GM23338 (cell line): ENCODE measurements at regions not wholly inside any gene's neighbourhood (a gene's known extent, or its start where the extent isn't known, plus 50 kb on each side); places are given as distances from the start of the nearest gene placed in this dataset.
"Not testable (repeated sequence)": the region's sequence is repeated elsewhere in the genome, so short reads cannot be mapped to it uniquely, and the experiment has no call there.

Experiments
- ATAC-seq: fragments of 200-7000 bp; cut with Tn5 transposase; 3 replicates; pipeline ENCODE4 v1.9.1; 2020
- DNase-seq: peaks from one replicate; pipeline ENCODE4 v3.0.0-alpha.2; 2015; ENCODE audit warnings: low spot score
- H2AFZ ChIP-seq: fragments of 200-600 bp; sonication (generic); 2 replicates; pipeline ENCODE4 v1.8.0; 2016; ENCODE audit warnings: antibody characterized with exemption, mild to moderate bottlenecking, moderate library complexity
- H3F3A ChIP-seq: fragments of 200-600 bp; sonication (generic); replicated peaks from 2 replicates; pipeline ENCODE4 v1.8.0; 2017; ENCODE audit warnings: antibody characterized with exemption, mixed run types, low read depth
- H3K27ac ChIP-seq: fragments of 200-600 bp; sonication (generic); 2 replicates; pipeline ENCODE4 v1.6.1; 2016; ENCODE audit warnings: low read depth
- H3K27me3 ChIP-seq: fragments of 200-600 bp; sonication (generic); 2 replicates; pipeline ENCODE4 v1.8.0; 2016; ENCODE audit warnings: mild to moderate bottlenecking, mixed run types, moderate library complexity; ENCODE audit not compliant: insufficient read depth
- H3K36me3 ChIP-seq: fragments of 200-600 bp; sonication (generic); 2 replicates; pipeline ENCODE4 v1.8.0; 2016; ENCODE audit warnings: mild to moderate bottlenecking; ENCODE audit not compliant: insufficient read depth
- H3K4me1 ChIP-seq: fragments of 200-600 bp; sonication (generic); 2 replicates; pipeline ENCODE4 v1.8.0; 2016; ENCODE audit warnings: mild to moderate bottlenecking, moderate library complexity; ENCODE audit not compliant: insufficient read depth
- H3K4me2 ChIP-seq: fragments of 200-600 bp; sonication (generic); 2 replicates; pipeline ENCODE4 v1.7.1; 2017; ENCODE audit warnings: mixed run types
- H3K4me3 ChIP-seq: fragments of 200-600 bp; sonication (generic); 2 replicates; pipeline ENCODE4 v1.6.1; 2016; ENCODE audit warnings: mixed run types
- H3K79me2 ChIP-seq: fragments of 200-600 bp; sonication (generic); replicated peaks from 2 replicates; pipeline ENCODE4 v1.8.0; 2017; ENCODE audit warnings: mild to moderate bottlenecking; ENCODE audit not compliant: insufficient read depth
- H3K9me2 ChIP-seq: fragments of 200-600 bp; sonication (generic); 2 replicates; pipeline ENCODE4 v1.8.0; 2017; ENCODE audit not compliant: insufficient read depth
- H4K20me1 ChIP-seq: fragments of 200-600 bp; sonication (generic); replicated peaks from 2 replicates; pipeline ENCODE4 v1.8.0; 2017; ENCODE audit warnings: mild to moderate bottlenecking; ENCODE audit not compliant: insufficient read depth
- H3K27ac Mint-ChIP-seq: 2 replicates; pipeline ENCODE4 v1.8.0; 2020; ENCODE audit warnings: inconsistent platforms, mild to moderate bottlenecking, moderate library complexity, mixed read lengths
- H3K27me3 Mint-ChIP-seq: 3 replicates; pipeline ENCODE4 v1.8.0; 2022; ENCODE audit warnings: low read depth, mild to moderate bottlenecking, moderate library complexity, mixed read lengths, inconsistent platforms; ENCODE audit not compliant: insufficient read depth, poor library complexity
- H3K36me3 Mint-ChIP-seq: 3 replicates; pipeline ENCODE4 v1.8.0; 2021; ENCODE audit warnings: low read depth, mild to moderate bottlenecking, inconsistent platforms, moderate library complexity, mixed read lengths
- H3K4me1 Mint-ChIP-seq: 3 replicates; pipeline ENCODE4 v1.8.0; 2020; ENCODE audit warnings: mild to moderate bottlenecking, inconsistent platforms, mixed read lengths
- H3K4me3 Mint-ChIP-seq: 3 replicates; pipeline ENCODE4 v1.8.0; 2021; ENCODE audit warnings: moderate library complexity, mild to moderate bottlenecking, inconsistent platforms, mixed read lengths
- H3K9me3 Mint-ChIP-seq: 3 replicates; pipeline ENCODE4 v1.8.0; 2020; ENCODE audit warnings: moderate library complexity, mild to moderate bottlenecking, inconsistent platforms, mixed read lengths
- CREB1 ChIP-seq: fragments of 250-450 bp; sonication (Bioruptor Pico); IDR thresholded peaks from 2 replicates; pipeline ENCODE4 v1.5.0; 2020; ENCODE audit warnings: low read depth, mild to moderate bottlenecking, moderate library complexity
- EZH2 ChIP-seq: fragments of 200-600 bp; sonication (generic); IDR thresholded peaks from one replicate; pipeline ENCODE4 v1.8.0; 2017; ENCODE audit warnings: antibody characterized with exemption, mild to moderate bottlenecking, low read depth; ENCODE audit not compliant: unreplicated experiment
- POLR2AphosphoS5 ChIP-seq: IDR thresholded peaks from 2 replicates; pipeline ENCODE4 v1.6.1; 2016; ENCODE audit warnings: antibody characterized with exemption, low read depth
- STAT1 ChIP-seq: IDR thresholded peaks from one replicate; pipeline ENCODE4 v1.6.1; 2016; ENCODE audit warnings: antibody characterized with exemption; ENCODE audit not compliant: unreplicated experiment
- ZNF331 ChIP-seq: fragments of 250-450 bp; sonication (Bioruptor Pico); IDR thresholded peaks from 2 replicates; pipeline ENCODE4 v1.5.0; 2020; ENCODE audit warnings: low read depth, mild to moderate bottlenecking, moderate library complexity
- ZNF462 ChIP-seq: fragments of 250-450 bp; sonication (Bioruptor Pico); IDR thresholded peaks from 2 replicates; pipeline ENCODE4 v1.5.0; 2020; ENCODE audit warnings: mild to moderate bottlenecking, moderate library complexity

GRCh38 chr14:26678732-26679420, 81.0 kb upstream of the NOVA1 start:
- H3K4me3 ChIP-seq, H4K20me1 ChIP-seq, DNase-seq, ATAC-seq, H3K36me3 ChIP-seq, H3K27ac ChIP-seq, H3K4me1 Mint-ChIP-seq, H3K4me3 Mint-ChIP-seq, H3K27me3 Mint-ChIP-seq, H3K79me2 ChIP-seq, H3K9me2 ChIP-seq, H3K27me3 ChIP-seq, H2AFZ ChIP-seq, H3K4me2 ChIP-seq, H3K4me1 ChIP-seq, H3K27ac Mint-ChIP-seq, H3F3A ChIP-seq: not testable (repeated sequence)
- Mint-ChIP-seq H3K36me3 (peaks cover 25% of the 10 kb centered on the region), H3K9me3 (peaks cover 29% of the 10 kb centered on the region)

- no peaks in the 10 kb centered on the region for H3K27me3 ChIP-seq
- peaks cover 7% of the 10 kb centered on the region; the same call in 2 of the 3 replicates for H3K36me3 Mint-ChIP-seq
- H3K27me3 Mint-ChIP-seq, result no peaks in the 10 kb centered on the region
- H3K4me3 Mint-ChIP-seq, result no peak overlapping the region
- H4K20me1 ChIP-seq, result no peaks in the 10 kb centered on the region
- no peaks in the 10 kb centered on the region for H3K36me3 ChIP-seq
- DNase-seq (no peak), ATAC-seq (no peak)
- H3K4me2 ChIP-seq, result no peak overlapping the region
- no peak overlapping the region for H3K4me3 ChIP-seq
- no peak overlapping the region for H2AFZ ChIP-seq
- no peaks in the 10 kb centered on the region; the same call in 1 of the 2 replicates for H3K9me2 ChIP-seq
- no peak for TF ChIP-seq CREB1
- no peak for TF ChIP-seq ZNF462 (CRISPR knock-in tag)
- no peak for TF ChIP-seq POLR2AphosphoS5
- no peak for TF ChIP-seq EZH2
- TF ChIP-seq STAT1, result no peak
- TF ChIP-seq ZNF331, result no peak
- H3K4me1 Mint-ChIP-seq, result no peaks in the 10 kb centered on the region
- no peaks in the 10 kb centered on the region for H3F3A ChIP-seq
- H3K27ac Mint-ChIP-seq, result no peak overlapping the region
- peaks cover 10% of the 10 kb centered on the region for H3K9me3 Mint-ChIP-seq
- H3K4me1 ChIP-seq, result no peaks in the 10 kb centered on the region
- H3K79me2 ChIP-seq, result no peaks in the 10 kb centered on the region
- no peak overlapping the region for H3K27ac ChIP-seq
Observed at GRCh38 chr14:26685401-26685800, 87.6 kb upstream of the NOVA1 start.
